Stimulated activated CD8-positive, alpha-beta memory T cell treated with anti-CD3 and anti-CD28 coated beads, Interleukin-7, amount 100 ng/mL, for 48 hours (primary cell): ENCODE measurements at regions not wholly inside any gene's neighbourhood (a gene's known extent, or its start where the extent isn't known, plus 50 kb on each side); places are given as distances from the start of the nearest gene placed in this dataset.

Source experiments
- DNase-seq, 2 donors: peaks; one replicate each; pipeline ENCODE4 v3.0.0-alpha.2; 2020; ENCODE audit warnings: low read depth in 1 of 2; ENCODE audit errors: extremely low read depth in 1 of 2

DNA sequence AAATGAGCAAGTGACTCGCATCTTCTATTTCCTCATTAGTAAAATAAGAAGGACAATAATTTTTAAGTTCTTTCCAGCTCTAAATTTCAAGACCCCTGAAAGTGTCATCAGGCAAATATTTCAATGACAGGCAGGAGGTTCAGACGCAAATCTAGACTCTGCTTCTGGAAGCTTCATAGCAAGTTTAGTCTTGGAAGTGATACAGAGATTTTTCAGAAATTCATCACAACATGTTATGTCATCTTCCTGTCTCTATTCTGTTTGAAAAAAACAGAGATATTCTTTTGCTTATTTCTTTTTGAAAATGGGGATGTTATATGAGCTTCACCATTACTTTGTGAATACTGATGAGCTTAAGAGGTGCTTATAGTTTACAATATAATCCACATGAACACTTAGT is 74.0 kb downstream of the C3orf85 start:
- no peak for DNase-seq

DNA sequence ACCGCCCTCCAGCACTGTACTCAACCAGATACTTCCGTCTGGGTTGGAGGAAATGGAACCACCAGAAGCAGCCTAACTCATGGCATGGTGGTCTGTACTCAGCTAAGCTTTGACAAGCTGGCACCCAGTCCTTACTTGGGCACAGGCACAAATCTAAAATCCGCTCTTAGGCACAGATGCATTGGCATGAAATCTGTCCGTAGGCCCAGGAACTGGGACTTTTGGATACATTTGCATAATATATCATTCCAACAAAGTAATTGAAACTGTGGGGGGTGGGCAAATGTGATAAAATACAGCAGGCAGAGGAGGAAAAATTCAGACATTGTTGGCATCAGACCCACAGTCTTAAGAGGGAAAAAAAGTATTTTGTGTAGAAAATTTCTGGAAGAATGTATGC is 75.4 kb downstream of the C3orf85 start:
- DNase-seq: no peak

DNA sequence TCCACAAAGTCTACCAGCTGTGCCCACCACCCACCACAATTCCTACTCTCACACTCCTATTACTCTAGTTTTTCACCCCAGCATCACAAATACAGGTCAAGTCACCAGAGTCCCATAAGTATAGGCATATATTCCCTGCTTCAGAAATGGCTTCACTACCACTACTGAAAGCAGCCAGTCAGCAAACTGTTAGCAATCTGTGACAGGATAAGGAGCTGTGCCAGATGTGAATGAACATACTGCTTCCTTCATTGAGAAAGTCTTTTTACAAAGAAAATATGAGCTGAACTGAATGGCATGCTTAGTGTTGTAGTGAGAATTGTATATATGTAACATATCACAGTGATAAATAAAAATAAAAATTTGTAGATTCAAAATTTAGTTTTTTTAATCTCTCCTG is 76.8 kb downstream of the C3orf85 start:
- no peak for DNase-seq

GRCh38 chr3:109224333-109224732 is 87.8 kb downstream of the C3orf85 start:
- peak in 1 of 2 donors; percentile 3 for DNase-seq

GRCh38 chr3:109225516-109225915 is 89.0 kb downstream of the C3orf85 start:
- no peak for DNase-seq

GRCh38 chr3:109228391-109229080 is 87.8 kb downstream of the DPPA2 start:
- DNase-seq: no peak

DNA sequence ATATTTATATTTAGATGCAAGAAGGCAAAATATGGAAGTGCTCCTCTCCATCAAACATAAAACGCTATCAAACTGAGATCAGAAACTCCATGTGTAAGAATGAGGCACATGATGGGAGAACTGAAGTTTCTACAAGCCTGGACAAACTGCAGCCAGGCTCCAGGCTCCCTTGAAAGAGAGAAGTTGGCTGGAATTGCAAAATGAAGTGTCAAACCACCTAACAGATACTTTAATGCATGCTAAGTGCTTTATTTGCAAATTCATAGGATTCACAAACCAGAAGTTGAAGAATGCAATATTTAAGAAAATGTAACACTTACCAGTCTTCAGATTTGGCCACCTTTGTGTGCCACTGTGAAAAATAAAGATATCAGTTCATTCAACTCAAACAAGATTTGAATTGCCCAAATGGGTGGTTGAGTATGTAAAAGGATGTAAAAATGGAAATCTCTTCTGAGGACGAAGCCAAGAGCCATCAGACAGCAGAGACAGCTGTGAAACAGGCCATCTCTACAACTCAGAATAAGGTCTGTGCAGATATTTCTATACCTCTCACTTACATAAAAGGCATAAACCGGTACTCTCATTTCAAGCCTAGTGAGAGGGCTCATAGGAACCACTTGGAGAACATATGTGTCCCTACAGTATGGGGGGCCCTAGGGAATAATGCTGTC is 87.0 kb downstream of the DPPA2 start:
- no peak for DNase-seq

DNA sequence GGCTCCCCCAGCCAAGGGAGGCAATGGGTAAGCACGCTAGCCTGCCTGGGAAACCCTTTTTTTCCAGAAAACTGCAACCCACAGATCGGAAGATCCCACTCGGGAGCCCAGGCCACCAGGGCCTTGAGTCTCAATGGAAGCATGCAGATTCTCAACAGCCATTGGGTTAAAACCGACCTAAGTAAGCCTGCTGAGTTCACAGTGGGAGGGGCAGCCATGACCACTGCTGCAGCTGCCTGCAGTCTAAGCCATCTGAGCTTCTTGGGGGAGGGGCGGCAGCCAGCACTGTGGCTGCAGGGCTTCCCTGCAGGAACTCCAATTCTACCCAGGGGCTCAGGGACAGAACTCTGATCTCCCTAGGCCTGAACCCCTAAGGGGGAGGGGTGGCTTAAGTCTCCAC is 82.0 kb downstream of the DPPA2 start:
- no peak for DNase-seq

- DNase-seq: no peak
Observed at GRCh38 chr3:109241459-109242186, 74.7 kb downstream of the DPPA2 start.

DNA sequence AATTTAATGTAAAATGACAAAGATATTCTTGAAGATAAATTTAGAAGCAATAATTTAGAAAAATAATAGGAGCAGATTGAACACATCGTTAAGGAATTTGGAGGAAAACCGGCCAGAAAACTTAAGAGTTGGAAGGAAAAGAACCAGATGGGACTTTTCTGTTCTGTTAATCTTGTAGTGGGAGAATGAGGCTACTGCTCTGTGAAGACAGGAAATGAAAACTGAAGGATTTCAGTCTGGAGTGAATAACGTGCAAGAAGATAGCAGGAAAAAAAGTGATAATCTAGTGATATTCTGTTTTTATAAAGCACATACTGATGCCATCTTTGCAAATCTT is 74.2 kb downstream of the DPPA2 start:
- no peak for DNase-seq
